Hepatocyte (in vitro differentiated cells): ENCODE measurements at regions not wholly inside any gene's neighbourhood (a gene's known extent, or its start where the extent isn't known, plus 50 kb on each side); places are given as distances from the start of the nearest gene placed in this dataset.

Experiments used
- DNase-seq: peaks from one replicate; pipeline ENCODE4 v3.0.0-alpha.2; 2016; ENCODE audit warnings: low spot score
- H2AFZ ChIP-seq: fragments of 200-600 bp; sonication (generic); 2 replicates; pipeline ENCODE4 v1.6.0; 2016; ENCODE audit warnings: antibody characterized with exemption, mild to moderate bottlenecking
- H3K27ac ChIP-seq: fragments of 200-600 bp; sonication (generic); 2 replicates; pipeline ENCODE4 v1.5.1; 2016; ENCODE audit warnings: mild to moderate bottlenecking
- H3K27me3 ChIP-seq: fragments of 200-600 bp; sonication (generic); 2 replicates; pipeline ENCODE4 v1.6.1; 2016
- H3K36me3 ChIP-seq: fragments of 200-600 bp; sonication (generic); replicated peaks from 2 replicates; pipeline ENCODE4 v1.5.1; 2016; ENCODE audit warnings: low read depth; ENCODE audit not compliant: insufficient read depth
- H3K4me1 ChIP-seq: fragments of 200-600 bp; sonication (generic); 2 replicates; pipeline ENCODE4 v1.5.1; 2016; ENCODE audit warnings: mild to moderate bottlenecking, moderate library complexity; ENCODE audit not compliant: insufficient read depth
- H3K4me2 ChIP-seq: fragments of 200-600 bp; sonication (generic); 2 replicates; pipeline ENCODE4 v1.6.0; 2016
- H3K4me3 ChIP-seq: fragments of 200-600 bp; sonication (generic); 2 replicates; pipeline ENCODE4 v1.5.1; 2016; ENCODE audit warnings: mild to moderate bottlenecking
- H3K79me2 ChIP-seq: fragments of 200-600 bp; sonication (generic); 2 replicates; pipeline ENCODE4 v1.6.0; 2017; ENCODE audit warnings: mild to moderate bottlenecking
- H3K9me2 ChIP-seq: fragments of 200-600 bp; sonication (generic); replicated peaks from 2 replicates; pipeline ENCODE4 v1.6.0; 2017; ENCODE audit warnings: mild to moderate bottlenecking; ENCODE audit not compliant: insufficient read depth
- H3K9me3 ChIP-seq: fragments of 200-600 bp; sonication (generic); 2 replicates; pipeline ENCODE4 v1.5.1; 2016; ENCODE audit warnings: low read depth, mild to moderate bottlenecking
- H4K20me1 ChIP-seq: fragments of 200-600 bp; sonication (generic); 2 replicates; pipeline ENCODE4 v1.6.0; 2016; ENCODE audit warnings: mild to moderate bottlenecking; ENCODE audit not compliant: insufficient read depth, poor library complexity, severe bottlenecking
- CTCF ChIP-seq: fragments of 200-600 bp; sonication (generic); IDR thresholded peaks from 2 replicates; pipeline ENCODE4 v1.5.1; 2016; ENCODE audit warnings: antibody characterized with exemption, mild to moderate bottlenecking; ENCODE audit not compliant: poor library complexity
- EZH2 ChIP-seq: fragments of 200-600 bp; sonication (generic); IDR thresholded peaks from 2 replicates; pipeline ENCODE4 v1.6.1; 2016; ENCODE audit warnings: antibody characterized with exemption, mild to moderate bottlenecking, borderline replicate concordance
- EZH2phosphoT487 ChIP-seq: fragments of 200-600 bp; sonication (generic); IDR thresholded peaks from one replicate; pipeline ENCODE4 v1.6.1; 2018; ENCODE audit warnings: antibody characterized with exemption, mild to moderate bottlenecking, low read depth, moderate library complexity; ENCODE audit not compliant: unreplicated experiment, severe bottlenecking
- WGBS: methylation state at CpG from one replicate; pipeline ENCODE4 v1.1.6; 2016; ENCODE audit warnings: low lambda C conversion rate; ENCODE audit errors: missing lambda C conversion rate; 5-methylcytosine and 5-hydroxymethylcytosine counted together

GRCh38 chr3:80050826-80051601 is 283.2 kb upstream of the ROBO1 start:
- WGBS = 92% methylated on average over 26 of the region's 34 CpGs
- H3K27me3 ChIP-seq = no peaks in the 10 kb centered on the region
- no peak for TF ChIP-seq EZH2
- TF ChIP-seq EZH2phosphoT487 = no peak
- TF ChIP-seq CTCF = no peak
- no peak for DNase-seq
- no peak overlapping the region for H3K4me2 ChIP-seq
- no peak overlapping the region for H3K4me3 ChIP-seq
- no peaks in the 10 kb centered on the region for H3K36me3 ChIP-seq
- no peaks in the 10 kb centered on the region for H3K9me3 ChIP-seq
- no peaks in the 10 kb centered on the region for H4K20me1 ChIP-seq
- no peaks in the 10 kb centered on the region for H3K9me2 ChIP-seq
- H3K79me2 ChIP-seq = no peaks in the 10 kb centered on the region
- H3K4me1 ChIP-seq = no peaks in the 10 kb centered on the region
- no peak overlapping the region for H2AFZ ChIP-seq
- no peak overlapping the region for H3K27ac ChIP-seq

GRCh38 chr3:80043226-80043625 is 275.4 kb upstream of the ROBO1 start:
- no peak for TF ChIP-seq EZH2phosphoT487
- TF ChIP-seq EZH2 = no peak
- no peak for TF ChIP-seq CTCF
- Histone ChIP-seq H3K79me2 (no peaks in the 10 kb centered on the region), H3K4me1 (no peaks in the 10 kb centered on the region), H3K9me2 (no peaks in the 10 kb centered on the region), H3K27me3 (no peaks in the 10 kb centered on the region), H4K20me1 (no peaks in the 10 kb centered on the region), H3K4me2 (no peak overlapping the region), H3K36me3 (no peaks in the 10 kb centered on the region), H2AFZ (no peak overlapping the region), H3K9me3 (no peaks in the 10 kb centered on the region), H3K27ac (no peak overlapping the region), H3K4me3 (no peak overlapping the region)
- DNase-seq = no peak
- WGBS = 81% methylated on average over 4 of the region's 4 CpGs

GRCh38 chr3:80040067-80040466 is 272.3 kb upstream of the ROBO1 start:
- H2AFZ ChIP-seq = no peak overlapping the region
- no peak overlapping the region for H3K4me3 ChIP-seq
- H3K4me1 ChIP-seq = no peaks in the 10 kb centered on the region
- no peak overlapping the region for H3K27ac ChIP-seq
- no peaks in the 10 kb centered on the region for H3K79me2 ChIP-seq
- 79% methylated on average over 2 of the region's 2 CpGs for WGBS
- no peaks in the 10 kb centered on the region for H3K36me3 ChIP-seq
- no peak for DNase-seq
- H3K4me2 ChIP-seq = no peak overlapping the region
- H3K27me3 ChIP-seq = no peaks in the 10 kb centered on the region
- TF ChIP-seq CTCF (no peak), EZH2phosphoT487 (no peak), EZH2 (no peak)
- H3K9me2 ChIP-seq = no peaks in the 10 kb centered on the region
- H4K20me1 ChIP-seq = no peaks in the 10 kb centered on the region
- no peaks in the 10 kb centered on the region for H3K9me3 ChIP-seq

GRCh38 chr3:80036176-80036575 is 268.4 kb upstream of the ROBO1 start:
- TF ChIP-seq EZH2 (no peak), CTCF (no peak), EZH2phosphoT487 (no peak)
- Histone ChIP-seq H3K4me3 (no peak overlapping the region), H3K9me3 (no peaks in the 10 kb centered on the region), H3K4me2 (no peak overlapping the region), H3K9me2 (no peaks in the 10 kb centered on the region), H3K27ac (no peak overlapping the region), H4K20me1 (no peaks in the 10 kb centered on the region), H3K79me2 (no peaks in the 10 kb centered on the region), H3K4me1 (no peaks in the 10 kb centered on the region), H3K36me3 (no peaks in the 10 kb centered on the region), H2AFZ (no peak overlapping the region), H3K27me3 (no peaks in the 10 kb centered on the region)
- no peak for DNase-seq
